ENCODE measurements at regions not wholly inside any gene's neighbourhood (a gene's known extent, or its start where the extent isn't known, plus 50 kb on each side); places are given as distances from the start of the nearest gene placed in this dataset.

GRCh38 chr6:108745664-108746336, 102.4 kb upstream of the ARMC2 start:
- no peaks in the 10 kb centered on the region for H3K27me3 ChIP-seq (ENCODE audit: insufficient read depth, low read length)
- no peak for DNase-seq
- H3K9me3 ChIP-seq (ENCODE audit: insufficient read depth, low read depth, low read length), result no peaks in the 10 kb centered on the region
- H3K36me3 ChIP-seq (ENCODE audit: control insufficient read depth in 1 of 2, insufficient read depth in 2 of 2, low read length in 2 of 2), result no peaks in the 10 kb centered on the region
- peak overlapping the region; percentile 88 for H3K27ac ChIP-seq (ENCODE audit: low read depth, low read length)
- no CpG with 5 or more reads among the region's 2 CpGs for WGBS (ENCODE audit: extremely low coverage, insufficient coverage, insufficient read length)
- no peak overlapping the region for H3K18ac ChIP-seq (ENCODE audit: low read length)
- H3K4ac ChIP-seq (ENCODE audit: low read depth, low read length), result no peak overlapping the region
- H4K12ac ChIP-seq (ENCODE audit: low read depth, low read length), result no peak overlapping the region
- no peak overlapping the region for H3K4me3 ChIP-seq (ENCODE audit: low read depth, low read length)
- peaks cover 26 to 34% of the 10 kb centered on the region in 2 experiments for H3K4me1 ChIP-seq (ENCODE audit: control insufficient read depth in 1 of 2, insufficient read depth in 2 of 2, low read length in 2 of 2)
- peak overlapping the region; percentile 38 for H2BK12ac ChIP-seq (ENCODE audit: low read length)
- H3K9ac ChIP-seq (ENCODE audit: low read length), result no peak overlapping the region
- no peaks in the 10 kb centered on the region for H3K79me2 ChIP-seq (ENCODE audit: control insufficient read depth, insufficient read depth, low read length, poor library complexity)
- peak overlapping the region; percentile 24 for H2AK5ac ChIP-seq (ENCODE audit: low read length)
- peak overlapping the region; percentile 76 for H4K91ac ChIP-seq (ENCODE audit: low read depth, low read length)
- no peak overlapping the region for H3K14ac ChIP-seq (ENCODE audit: low read length)
- H3K79me1 ChIP-seq (ENCODE audit: low read length), result peaks cover 25% of the 10 kb centered on the region
- no peak overlapping the region for H3K4me2 ChIP-seq (ENCODE audit: low read length)
- peak overlapping the region; percentile 83 for H2BK5ac ChIP-seq (ENCODE audit: low read depth, low read length, poor library complexity)
- no peak overlapping the region for H3K23ac ChIP-seq (ENCODE audit: low read length)
- no peak overlapping the region for H2BK120ac ChIP-seq (ENCODE audit: insufficient read depth, low read length, poor library complexity)
- no peak overlapping the region for H4K8ac ChIP-seq (ENCODE audit: low read depth, low read length)
- H2AFZ ChIP-seq (ENCODE audit: insufficient read depth, low read length, poor library complexity), result no peak overlapping the region

DNA sequence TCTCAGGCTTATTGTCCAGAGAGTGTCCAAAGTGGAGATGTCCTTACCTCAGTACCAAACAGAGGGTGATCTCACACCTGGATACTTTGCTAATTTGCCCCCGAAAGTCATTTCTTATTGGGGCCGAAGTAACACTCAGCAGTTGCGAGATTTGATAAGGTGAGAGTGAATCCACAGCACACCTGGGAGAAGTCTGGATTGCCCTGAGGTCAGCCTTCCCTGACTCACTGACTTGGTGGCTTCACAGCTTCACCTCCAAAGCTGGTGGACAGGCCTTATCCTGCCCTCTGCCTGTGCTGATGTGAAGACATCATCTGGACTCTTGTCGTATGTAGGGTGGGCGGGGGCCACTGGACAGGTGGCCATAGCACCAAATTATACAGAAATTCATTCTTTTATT, 101.9 kb upstream of the ARMC2 start:
- Histone ChIP-seq H3K4me3 (ENCODE audit: low read depth, low read length) (no peak overlapping the region), H2BK120ac (ENCODE audit: insufficient read depth, low read length, poor library complexity) (peak overlapping the region; percentile 50), H3K36me3 (ENCODE audit: control insufficient read depth in 1 of 2, insufficient read depth in 2 of 2, low read length in 2 of 2) (no peaks in the 10 kb centered on the region), H3K9me3 (ENCODE audit: insufficient read depth, low read depth, low read length) (no peaks in the 10 kb centered on the region), H2BK5ac (ENCODE audit: low read depth, low read length, poor library complexity) (peak overlapping the region; percentile 83), H3K14ac (ENCODE audit: low read length) (peak overlapping the region; percentile 42), H3K4me1 (ENCODE audit: control insufficient read depth in 1 of 2, insufficient read depth in 2 of 2, low read length in 2 of 2) (peaks cover 26 to 33% of the 10 kb centered on the region in 2 experiments), H3K23ac (ENCODE audit: low read length) (no peak overlapping the region), H2AK5ac (ENCODE audit: low read length) (peak overlapping the region; percentile 2), H4K12ac (ENCODE audit: low read depth, low read length) (no peak overlapping the region), H3K9ac (ENCODE audit: low read length) (no peak overlapping the region), H3K79me2 (ENCODE audit: control insufficient read depth, insufficient read depth, low read length, poor library complexity) (no peaks in the 10 kb centered on the region), H3K27me3 (ENCODE audit: insufficient read depth, low read length) (no peaks in the 10 kb centered on the region), H4K91ac (ENCODE audit: low read depth, low read length) (peak overlapping the region; percentile 76), H3K79me1 (ENCODE audit: low read length) (peaks cover 25% of the 10 kb centered on the region), H2BK12ac (ENCODE audit: low read length) (peak overlapping the region; percentile 95), H3K4me2 (ENCODE audit: low read length) (peak overlapping the region; percentile 1), H4K8ac (ENCODE audit: low read depth, low read length) (no peak overlapping the region), H3K27ac (ENCODE audit: low read depth, low read length) (peak overlapping the region; percentile 88), H2AFZ (ENCODE audit: insufficient read depth, low read length, poor library complexity) (no peak overlapping the region), H3K18ac (ENCODE audit: low read length) (peak overlapping the region; percentile 37), H3K4ac (ENCODE audit: low read depth, low read length) (no peak overlapping the region)
- no CpG with 5 or more reads among the region's 5 CpGs for WGBS (ENCODE audit: extremely low coverage, insufficient coverage, insufficient read length)
- DNase-seq, result peak; percentile 71 to 76

DNA sequence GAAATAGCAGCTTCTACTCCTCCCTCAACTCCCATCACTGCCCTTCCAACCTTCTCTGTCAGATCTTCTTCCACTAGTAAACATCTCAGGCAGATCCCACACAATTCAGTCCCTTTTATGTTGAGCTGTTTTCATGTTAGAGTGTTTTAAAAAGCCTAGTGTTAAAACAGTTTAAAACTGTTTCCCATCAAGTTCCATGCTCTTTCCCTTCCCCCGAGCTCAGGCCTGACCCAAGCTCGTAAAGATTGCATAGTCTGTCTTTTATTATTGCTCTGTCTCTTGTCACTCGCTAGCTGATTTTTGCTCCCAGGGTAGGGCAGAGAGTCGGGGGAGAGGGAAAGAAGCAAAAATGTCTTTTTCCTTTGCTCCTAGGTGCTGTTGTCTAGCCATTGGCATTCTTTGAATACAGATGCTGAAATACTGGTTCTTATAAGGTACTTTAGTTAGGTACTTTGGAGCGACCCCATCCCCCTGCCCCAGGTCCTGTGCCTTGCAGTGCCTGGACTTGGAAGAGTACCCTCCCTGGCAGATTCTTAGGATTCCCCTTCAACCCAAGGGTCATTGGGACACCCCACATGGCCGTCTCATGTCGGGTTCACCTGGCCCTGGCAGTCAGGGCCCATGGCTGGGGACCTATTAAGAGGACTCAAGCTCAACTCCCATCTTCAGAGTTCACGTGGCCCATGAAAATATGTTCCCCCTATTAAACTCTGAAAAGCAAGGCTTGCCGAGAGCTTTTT, 101.2 kb upstream of the ARMC2 start:
- peak overlapping the region; percentile 78 for H2AK5ac ChIP-seq (ENCODE audit: low read length)
- no peak overlapping the region for H3K23ac ChIP-seq (ENCODE audit: low read length)
- no peaks in the 10 kb centered on the region for H3K79me2 ChIP-seq (ENCODE audit: control insufficient read depth, insufficient read depth, low read length, poor library complexity)
- H3K27me3 ChIP-seq (ENCODE audit: insufficient read depth, low read length), result no peaks in the 10 kb centered on the region
- H4K8ac ChIP-seq (ENCODE audit: low read depth, low read length), result peak overlapping the region; percentile 17
- peaks cover 26% of the 10 kb centered on the region in 2 experiments for H3K4me1 ChIP-seq (ENCODE audit: control insufficient read depth in 1 of 2, insufficient read depth in 2 of 2, low read length in 2 of 2)
- peak overlapping the region; percentile 87 for H2BK5ac ChIP-seq (ENCODE audit: low read depth, low read length, poor library complexity)
- peaks cover 25% of the 10 kb centered on the region for H3K79me1 ChIP-seq (ENCODE audit: low read length)
- no peaks in the 10 kb centered on the region for H3K9me3 ChIP-seq (ENCODE audit: insufficient read depth, low read depth, low read length)
- DNase-seq, result peak in 1 of 2 donors; percentile 17
- H3K18ac ChIP-seq (ENCODE audit: low read length), result no peak overlapping the region
- H3K4me3 ChIP-seq (ENCODE audit: low read depth, low read length), result no peak overlapping the region
- H3K4me2 ChIP-seq (ENCODE audit: low read length), result peak overlapping the region; percentile 1
- no peak overlapping the region for H4K12ac ChIP-seq (ENCODE audit: low read depth, low read length)
- H3K9ac ChIP-seq (ENCODE audit: low read length), result no peak overlapping the region
- no peaks in the 10 kb centered on the region for H3K36me3 ChIP-seq (ENCODE audit: control insufficient read depth in 1 of 2, insufficient read depth in 2 of 2, low read length in 2 of 2)
- H2BK12ac ChIP-seq (ENCODE audit: low read length), result peak overlapping the region; percentile 85
- no CpG with 5 or more reads among the region's 9 CpGs for WGBS (ENCODE audit: extremely low coverage, insufficient coverage, insufficient read length)
- peak overlapping the region; percentile 86 for H4K91ac ChIP-seq (ENCODE audit: low read depth, low read length)
- peak overlapping the region; percentile 88 for H3K27ac ChIP-seq (ENCODE audit: low read depth, low read length)
- peak overlapping the region; percentile 60 for H3K4ac ChIP-seq (ENCODE audit: low read depth, low read length)
- H2BK120ac ChIP-seq (ENCODE audit: insufficient read depth, low read length, poor library complexity), result peak overlapping the region; percentile 71
- no peak overlapping the region for H2AFZ ChIP-seq (ENCODE audit: insufficient read depth, low read length, poor library complexity)
- peak overlapping the region; percentile 18 for H3K14ac ChIP-seq (ENCODE audit: low read length)

- no peak overlapping the region for H2AFZ ChIP-seq (ENCODE audit: insufficient read depth, low read length, poor library complexity)
- DNase-seq, result peak in 1 of 2 donors; percentile 30
- H3K79me1 ChIP-seq (ENCODE audit: low read length), result peaks cover 22% of the 10 kb centered on the region
- no peaks in the 10 kb centered on the region for H3K27me3 ChIP-seq (ENCODE audit: insufficient read depth, low read length)
- peak overlapping the region; percentile 44 for H2BK12ac ChIP-seq (ENCODE audit: low read length)
- H3K4me2 ChIP-seq (ENCODE audit: low read length), result no peak overlapping the region
- H4K8ac ChIP-seq (ENCODE audit: low read depth, low read length), result no peak overlapping the region
- no peak overlapping the region for H3K14ac ChIP-seq (ENCODE audit: low read length)
- WGBS (ENCODE audit: extremely low coverage, insufficient coverage, insufficient read length), result no CpG with 5 or more reads among the region's 1 CpG
- H3K4me3 ChIP-seq (ENCODE audit: low read depth, low read length), result no peak overlapping the region
- H3K4me1 ChIP-seq (ENCODE audit: control insufficient read depth in 1 of 2, insufficient read depth in 2 of 2, low read length in 2 of 2), result peaks cover 25 to 26% of the 10 kb centered on the region in 2 experiments
- H4K91ac ChIP-seq (ENCODE audit: low read depth, low read length), result no peak overlapping the region
- H2BK5ac ChIP-seq (ENCODE audit: low read depth, low read length, poor library complexity), result no peak overlapping the region
- H3K9me3 ChIP-seq (ENCODE audit: insufficient read depth, low read depth, low read length), result no peaks in the 10 kb centered on the region
- H3K23ac ChIP-seq (ENCODE audit: low read length), result no peak overlapping the region
- H2AK5ac ChIP-seq (ENCODE audit: low read length), result no peak overlapping the region
- no peak overlapping the region for H2BK120ac ChIP-seq (ENCODE audit: insufficient read depth, low read length, poor library complexity)
- H3K27ac ChIP-seq (ENCODE audit: low read depth, low read length), result no peak overlapping the region
- no peak overlapping the region for H3K9ac ChIP-seq (ENCODE audit: low read length)
- H3K4ac ChIP-seq (ENCODE audit: low read depth, low read length), result no peak overlapping the region
- no peak overlapping the region for H4K12ac ChIP-seq (ENCODE audit: low read depth, low read length)
- no peak overlapping the region for H3K18ac ChIP-seq (ENCODE audit: low read length)
- no peaks in the 10 kb centered on the region for H3K79me2 ChIP-seq (ENCODE audit: control insufficient read depth, insufficient read depth, low read length, poor library complexity)
- H3K36me3 ChIP-seq (ENCODE audit: control insufficient read depth in 1 of 2, insufficient read depth in 2 of 2, low read length in 2 of 2), result no peaks in the 10 kb centered on the region
Observed at GRCh38 chr6:108748055-108748454, 100.2 kb upstream of the ARMC2 start.
